GM12878 (cell line): ENCODE measurements at regions not wholly inside any gene's neighbourhood (a gene's known extent, or its start where the extent isn't known, plus 50 kb on each side); places are given as distances from the start of the nearest gene placed in this dataset.

Experiments used
- ATAC-seq: fragments of 200-7000 bp; cut with Tn5 transposase; 3 replicates; pipeline ENCODE4 v1.9.1; 2020; ENCODE audit warnings: mild to moderate bottlenecking, moderate library complexity
- BruUV-seq: library from RNA; stranded (reverse); fragments of 400-500 nt; replicated peaks from 2 replicates; lab custom pipeline; 2021; lab: Mats Ljungman, UMichigan
- CTCF ChIA-PET: fragments of 300-600 bp; sonication (Branson Sonifier 250); formaldehyde crosslinking; extraction: SDS; loops from one replicate; lab custom pipeline; 2021; ENCODE audit warnings: inconsistent platforms; lab: Yijun Ruan, JAX
- POLR2A ChIA-PET: fragments of 350-600 bp; formaldehyde crosslinking; extraction: SDS; loops from one replicate; lab custom pipeline; 2021; ENCODE audit warnings: inconsistent platforms; lab: Charles Lee
- RAD21 ChIA-PET: fragments of 300-600 bp; sonication (Branson Sonifier 250); formaldehyde crosslinking; loops from one replicate; lab custom pipeline; 2023; ENCODE audit warnings: antibody characterized with exemption; ENCODE audit not compliant: unreplicated experiment; lab: Charles Lee
- SMC1A ChIA-PET: fragments of 300-600 bp; sonication (Branson Sonifier 250); formaldehyde crosslinking; loops from one replicate; lab custom pipeline; 2023; ENCODE audit not compliant: unreplicated experiment, uncharacterized antibody; lab: Charles Lee
- DNase-seq: peaks from one replicate; pipeline ENCODE4 v3.0.0-alpha.2; 2011; ENCODE audit warnings: low read depth, low spot score
- FAIRE-seq: peaks from 3 replicates; lab custom pipeline; 2011; peaks lifted over from hg19 to GRCh38; lab: Jason Lieb, UNC
- H2AFZ ChIP-seq: 2 replicates; pipeline ENCODE4 v1.6.0; 2011; ENCODE audit warnings: low read depth, low read length, control low read depth; ENCODE audit not compliant: control insufficient read depth
- H3K27ac ChIP-seq: 2 replicates; pipeline ENCODE4 v1.5.1; 2011; ENCODE audit warnings: control low read depth; ENCODE audit not compliant: control insufficient read depth, insufficient read depth
- H3K27me3 ChIP-seq, 2 experiments: replicated peaks in 1 of 2; 2 replicates each; pipeline versions ENCODE4 v1.6.0 to v1.6.1; 2011; ENCODE audit warnings: low read length in 1 of 2; ENCODE audit not compliant: control insufficient read depth in 2 of 2, insufficient read depth in 2 of 2
- H3K36me3 ChIP-seq, 2 experiments: 2 replicates each; pipeline ENCODE4 v1.5.1; 2011; ENCODE audit warnings: low read length in 1 of 2; ENCODE audit not compliant: control insufficient read depth in 2 of 2, insufficient read depth in 2 of 2
- H3K4me1 ChIP-seq: 2 replicates; pipeline ENCODE4 v1.6.1; 2011; ENCODE audit warnings: mild to moderate bottlenecking, low read length, moderate library complexity, mixed read lengths; ENCODE audit not compliant: control insufficient read depth, insufficient read depth
- H3K4me2 ChIP-seq: 2 replicates; pipeline ENCODE4 v1.6.0; 2011; ENCODE audit warnings: control low read depth; ENCODE audit not compliant: control insufficient read depth, insufficient read depth
- H3K4me3 ChIP-seq: fragments of 200-600 bp; sonication (generic); 2 replicates; pipeline ENCODE4 v1.5.1; 2016
- H3K79me2 ChIP-seq: 2 replicates; pipeline ENCODE4 v1.6.0; 2011; ENCODE audit warnings: low read length; ENCODE audit not compliant: control insufficient read depth, insufficient read depth
- H3K9ac ChIP-seq: 2 replicates; pipeline ENCODE4 v1.8.0; 2011; ENCODE audit warnings: low read length, control low read depth, mixed read lengths; ENCODE audit not compliant: control insufficient read depth, insufficient read depth
- H3K9me3 ChIP-seq: replicated peaks from 3 replicates; pipeline ENCODE4 v1.5.1; 2011; ENCODE audit warnings: mild to moderate bottlenecking, low read length; ENCODE audit not compliant: control insufficient read depth, insufficient read depth
- H4K20me1 ChIP-seq: 2 replicates; pipeline ENCODE4 v1.6.0; 2011; ENCODE audit not compliant: control insufficient read depth, insufficient read depth
- DPF2 ChIP-seq: fragments of 450-650 bp; IDR thresholded peaks from 2 replicates; pipeline ENCODE4 v1.6.1; 2017; ENCODE audit warnings: mild to moderate bottlenecking
- ZNF622 ChIP-seq: fragments of 450-650 bp; IDR thresholded peaks from 2 replicates; pipeline ENCODE4 v1.6.1; 2017; ENCODE audit warnings: mild to moderate bottlenecking, inconsistent platforms
- WGBS: methylation state at CpG from one replicate; pipeline ENCODE4 v1.1.6; 2016; ENCODE audit warnings: low lambda C conversion rate; ENCODE audit not compliant: insufficient replicate concordance, insufficient coverage; ENCODE audit errors: missing lambda C conversion rate; 5-methylcytosine and 5-hydroxymethylcytosine counted together
- in situ Hi-C: fragments of 300-500 bp; cut with MboI; formaldehyde crosslinking; loops from 9 replicates; pipeline ENCODE4 v1.14.3; 2018; ENCODE audit warnings: mixed read lengths
- intact Hi-C: fragments of 100-400 bp; cut with micrococcal nuclease; formaldehyde crosslinking; loops from one replicate; pipeline ENCODE4 v1.14.2; 2022; ENCODE audit not compliant: unreplicated experiment
- TF ChIP-seq, protein P1 (sequence below), 3 experiments: IDR thresholded peaks in 2 of 3; conservative IDR thresholded peaks in 1 of 3; 2 replicates each; pipeline ENCODE4 v1.5.1; 2011; ENCODE audit warnings: low read depth in 3 of 3, low read length in 3 of 3, mild to moderate bottlenecking in 3 of 3, control low read depth in 2 of 3, moderate library complexity in 2 of 3, inconsistent platforms in 1 of 3, mixed read lengths in 1 of 3; ENCODE audit not compliant: control insufficient read depth in 2 of 3, insufficient read depth in 1 of 3; ENCODE audit errors: extremely low read depth in 1 of 3
- TF ChIP-seq, protein P2 (sequence below): fragments of 450-650 bp; IDR thresholded peaks from 2 replicates; pipeline ENCODE4 v1.6.1; 2018; ENCODE audit warnings: borderline replicate concordance, mild to moderate bottlenecking; ENCODE audit not compliant: partially characterized antibody

DNA sequence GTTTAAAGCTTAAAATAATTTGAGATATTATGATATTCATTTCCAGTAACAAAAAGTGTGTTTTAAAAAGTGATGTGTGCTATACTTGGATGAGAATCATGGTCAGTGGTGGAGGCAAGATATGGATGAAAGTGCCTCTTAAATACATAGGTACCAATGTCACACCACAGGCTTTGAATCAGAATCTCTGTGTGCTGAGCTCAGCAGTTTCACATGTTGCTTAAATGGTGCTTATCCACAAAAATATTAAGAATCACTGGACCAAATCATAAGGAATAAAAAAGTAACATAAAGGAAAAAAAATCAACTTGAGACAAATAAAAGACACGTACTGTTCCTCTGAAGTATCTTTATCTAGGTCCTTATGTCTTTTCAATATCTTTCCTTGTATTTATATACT is 850.5 kb upstream of the POT1 start:
- Histone ChIP-seq H3K9me3 (no peaks in the 10 kb centered on the region), H2AFZ (no peak overlapping the region), H3K4me1 (no peaks in the 10 kb centered on the region), H3K27ac (no peak overlapping the region), H3K4me2 (no peak overlapping the region), H3K79me2 (no peaks in the 10 kb centered on the region), H3K9ac (no peak overlapping the region), H3K27me3 (no peaks in the 10 kb centered on the region), H3K36me3 (no peaks in the 10 kb centered on the region), H4K20me1 (no peaks in the 10 kb centered on the region), H3K4me3 (no peak overlapping the region)
- ChIA-PET SMC1A (interaction anchor here (0.7 kb wide), 1 partner anchor 610 kb away, joined by 3 read pairs; no protein-coding TSS in a partner anchor), POLR2A (no interaction called here), CTCF (interaction anchor here (1.0 kb wide), 1 partner anchor 1023 kb away, joined by 3 read pairs; no protein-coding TSS in a partner anchor), RAD21 (no interaction called here)
- intact Hi-C loops = no loop called here
- 15% methylated on average over 1 of the region's 1 CpG for WGBS
- FAIRE-seq = no peak
- no peak for DNase-seq
- no peak for ATAC-seq
- TF ChIP-seq, protein P1, sequence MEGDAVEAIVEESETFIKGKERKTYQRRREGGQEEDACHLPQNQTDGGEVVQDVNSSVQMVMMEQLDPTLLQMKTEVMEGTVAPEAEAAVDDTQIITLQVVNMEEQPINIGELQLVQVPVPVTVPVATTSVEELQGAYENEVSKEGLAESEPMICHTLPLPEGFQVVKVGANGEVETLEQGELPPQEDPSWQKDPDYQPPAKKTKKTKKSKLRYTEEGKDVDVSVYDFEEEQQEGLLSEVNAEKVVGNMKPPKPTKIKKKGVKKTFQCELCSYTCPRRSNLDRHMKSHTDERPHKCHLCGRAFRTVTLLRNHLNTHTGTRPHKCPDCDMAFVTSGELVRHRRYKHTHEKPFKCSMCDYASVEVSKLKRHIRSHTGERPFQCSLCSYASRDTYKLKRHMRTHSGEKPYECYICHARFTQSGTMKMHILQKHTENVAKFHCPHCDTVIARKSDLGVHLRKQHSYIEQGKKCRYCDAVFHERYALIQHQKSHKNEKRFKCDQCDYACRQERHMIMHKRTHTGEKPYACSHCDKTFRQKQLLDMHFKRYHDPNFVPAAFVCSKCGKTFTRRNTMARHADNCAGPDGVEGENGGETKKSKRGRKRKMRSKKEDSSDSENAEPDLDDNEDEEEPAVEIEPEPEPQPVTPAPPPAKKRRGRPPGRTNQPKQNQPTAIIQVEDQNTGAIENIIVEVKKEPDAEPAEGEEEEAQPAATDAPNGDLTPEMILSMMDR (IDR thresholded peaks at IDR 0.05 in 2 of 3, conservative IDR thresholded peaks at IDR 0.05 in 1 of 3; ENCODE audit: control insufficient read depth in 2 of 3, extremely low read depth in 1 of 3, insufficient read depth in 1 of 3, low read depth in 3 of 3, low read length in 3 of 3) = no peak
- no peak for TF ChIP-seq DPF2
- TF ChIP-seq ZNF622 = no peak
- TF ChIP-seq, protein P2, sequence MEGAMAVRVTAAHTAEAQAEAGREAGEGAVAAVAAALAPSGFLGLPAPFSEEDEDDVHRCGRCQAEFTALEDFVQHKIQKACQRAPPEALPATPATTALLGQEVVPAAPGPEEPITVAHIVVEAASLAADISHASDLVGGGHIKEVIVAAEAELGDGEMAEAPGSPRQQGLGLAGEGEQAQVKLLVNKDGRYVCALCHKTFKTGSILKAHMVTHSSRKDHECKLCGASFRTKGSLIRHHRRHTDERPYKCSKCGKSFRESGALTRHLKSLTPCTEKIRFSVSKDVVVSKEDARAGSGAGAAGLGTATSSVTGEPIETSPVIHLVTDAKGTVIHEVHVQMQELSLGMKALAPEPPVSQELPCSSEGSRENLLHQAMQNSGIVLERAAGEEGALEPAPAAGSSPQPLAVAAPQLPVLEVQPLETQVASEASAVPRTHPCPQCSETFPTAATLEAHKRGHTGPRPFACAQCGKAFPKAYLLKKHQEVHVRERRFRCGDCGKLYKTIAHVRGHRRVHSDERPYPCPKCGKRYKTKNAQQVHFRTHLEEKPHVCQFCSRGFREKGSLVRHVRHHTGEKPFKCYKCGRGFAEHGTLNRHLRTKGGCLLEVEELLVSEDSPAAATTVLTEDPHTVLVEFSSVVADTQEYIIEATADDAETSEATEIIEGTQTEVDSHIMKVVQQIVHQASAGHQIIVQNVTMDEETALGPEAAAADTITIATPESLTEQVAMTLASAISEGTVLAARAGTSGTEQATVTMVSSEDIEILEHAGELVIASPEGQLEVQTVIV = no peak
- no TSS peak for BruUV-seq
- in situ Hi-C loops = no loop called here
